ENCODE measurements at regions not wholly inside any gene's neighbourhood (a gene's known extent, or its start where the extent isn't known, plus 50 kb on each side); places are given as distances from the start of the nearest gene placed in this dataset.

GRCh38 chr1:229726061-229726460 lies 100.0 kb downstream of the URB2 start:
- TF ChIP-seq POLR2A (IDR thresholded peaks at IDR 0.05), result no peak
- TF ChIP-seq CTCF (IDR thresholded peaks at IDR 0.05), result no peak
- TF ChIP-seq EP300 (IDR thresholded peaks at IDR 0.05), result no peak
- no peak for TF ChIP-seq POLR2AphosphoS5 (IDR thresholded peaks at IDR 0.05)

All from stomach (tissue), 4 donors.